OCI-LY7 (cell line): ENCODE measurements at regions not wholly inside any gene's neighbourhood (a gene's known extent, or its start where the extent isn't known, plus 50 kb on each side); places are given as distances from the start of the nearest gene placed in this dataset.

Source experiments
- BruUV-seq: library from RNA; stranded (reverse); fragments of 400-500 nt; replicated peaks from 2 replicates; lab custom pipeline; 2021; lab: Mats Ljungman, UMichigan
- CTCF ChIA-PET: fragments of 300-600 bp; sonication (Branson Sonifier 250); formaldehyde crosslinking; loops from one replicate; lab custom pipeline; 2022; ENCODE audit warnings: antibody characterized with exemption; ENCODE audit not compliant: unreplicated experiment; lab: Charles Lee
- POLR2A ChIA-PET: fragments of 300-600 bp; sonication (Branson Sonifier 250); formaldehyde crosslinking; loops from one replicate; lab custom pipeline; 2022; ENCODE audit warnings: antibody characterized with exemption; lab: Charles Lee
- DNase-seq: peaks from one replicate; pipeline ENCODE4 v3.0.0-alpha.2; 2015; ENCODE audit warnings: low spot score
- H2AFZ ChIP-seq: fragments of 200-600 bp; sonication (generic), shearing (Covaris generic); 2 replicates; pipeline ENCODE4 v1.6.1; 2014; ENCODE audit warnings: mild to moderate bottlenecking, antibody characterized with exemption, low read length, moderate library complexity
- H3K27ac ChIP-seq: fragments of 200-600 bp; sonication (generic); 2 replicates; pipeline ENCODE4 v1.5.1; 2014; ENCODE audit warnings: mixed run types, low read depth, mild to moderate bottlenecking, moderate library complexity, low read length, inconsistent platforms; ENCODE audit not compliant: poor library complexity, severe bottlenecking
- H3K36me3 ChIP-seq: fragments of 200-600 bp; sonication (generic); 2 replicates; pipeline ENCODE4 v1.6.1; 2014; ENCODE audit warnings: mild to moderate bottlenecking, antibody characterized with exemption, low read length, moderate library complexity, mixed read lengths; ENCODE audit not compliant: insufficient read depth
- H3K4me1 ChIP-seq: fragments of 200-600 bp; sonication (generic); 2 replicates; pipeline ENCODE4 v1.5.1; 2014; ENCODE audit warnings: mild to moderate bottlenecking, low read length; ENCODE audit not compliant: insufficient read depth, poor library complexity, severe bottlenecking
- H3K4me2 ChIP-seq: fragments of 200-600 bp; sonication (generic); 2 replicates; pipeline ENCODE4 v1.6.1; 2014; ENCODE audit warnings: mild to moderate bottlenecking, low read length
- H3K4me3 ChIP-seq: fragments of 200-600 bp; sonication (generic); 2 replicates; pipeline ENCODE4 v1.5.1; 2014; ENCODE audit warnings: mild to moderate bottlenecking, low read depth, low read length; ENCODE audit not compliant: poor library complexity, severe bottlenecking
- H3K79me2 ChIP-seq: fragments of 200-600 bp; sonication (generic); 2 replicates; pipeline ENCODE4 v1.6.1; 2016; ENCODE audit warnings: low read depth, mild to moderate bottlenecking, low read length, moderate library complexity, mixed read lengths; ENCODE audit not compliant: insufficient read depth
- H3K9me2 ChIP-seq: fragments of 200-600 bp; sonication (generic); 2 replicates; pipeline ENCODE4 v1.6.1; 2016; ENCODE audit warnings: mild to moderate bottlenecking, low read length, mixed read lengths; ENCODE audit not compliant: insufficient read depth
- H3K9me3 ChIP-seq: fragments of 200-600 bp; sonication (generic); 2 replicates; pipeline ENCODE4 v1.6.1; 2014; ENCODE audit warnings: mild to moderate bottlenecking, mixed run types, low read length, mixed read lengths
- H4K20me1 ChIP-seq: fragments of 200-600 bp; sonication (generic); 2 replicates; pipeline ENCODE4 v1.6.1; 2014; ENCODE audit warnings: mild to moderate bottlenecking, antibody characterized with exemption, low read length, moderate library complexity, mixed read lengths; ENCODE audit not compliant: insufficient read depth
- EZH2phosphoT487 ChIP-seq: fragments of 200-600 bp; sonication (generic); IDR thresholded peaks from 2 replicates; pipeline ENCODE4 v1.6.1; 2018; ENCODE audit warnings: low read depth, borderline replicate concordance, mild to moderate bottlenecking, mixed run types, antibody characterized with exemption, low read length, moderate library complexity, mixed read lengths
- intact Hi-C: fragments of 100-400 bp; cut with micrococcal nuclease; formaldehyde crosslinking; loops from one replicate; pipeline ENCODE4 v1.10.0; 2022; ENCODE audit not compliant: unreplicated experiment
- TF ChIP-seq, protein P1 (sequence below): fragments of 200-600 bp; sonication (generic); conservative IDR thresholded peaks from 2 replicates; pipeline ENCODE4 v1.5.1; 2014; ENCODE audit warnings: mild to moderate bottlenecking, antibody characterized with exemption, low read length, moderate library complexity, mixed read lengths

DNA sequence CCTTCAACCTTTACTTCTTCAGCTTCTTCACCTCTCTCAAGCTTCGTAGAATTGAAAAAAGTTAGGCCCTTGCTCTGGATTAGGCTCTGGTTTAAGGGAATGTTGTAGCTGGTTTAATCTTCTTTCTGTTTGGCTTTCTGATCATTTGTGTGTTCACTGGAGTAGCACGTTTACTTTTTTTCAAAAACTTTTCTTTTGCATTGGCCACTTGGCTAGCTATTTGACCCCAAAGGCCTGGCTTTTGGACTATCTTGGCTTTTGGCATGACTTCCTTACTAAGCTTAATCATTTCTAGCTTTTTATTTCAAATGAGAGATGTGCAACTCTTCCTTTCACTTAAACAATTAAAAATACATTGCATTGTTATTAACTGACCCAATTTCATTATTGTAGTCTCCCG lies 1154.8 kb upstream of the ZEB2 start:
- POLR2A ChIA-PET = interaction anchor here (0.6 kb wide), 1 partner anchor 14 kb away, joined by 3 read pairs; no protein-coding TSS in a partner anchor
- Histone ChIP-seq H3K36me3 (no peaks in the 10 kb centered on the region), H4K20me1 (no peaks in the 10 kb centered on the region), H3K4me1 (no peaks in the 10 kb centered on the region), H3K9me3 (no peaks in the 10 kb centered on the region), H3K4me2 (no peak overlapping the region), H3K9me2 (no peaks in the 10 kb centered on the region; the same call in 1 of the 2 replicates), H3K27ac (no peak overlapping the region), H3K79me2 (no peaks in the 10 kb centered on the region), H3K4me3 (no peak overlapping the region), H2AFZ (no peak overlapping the region)
- intact Hi-C loops = no loop called here
- TF ChIP-seq, protein P1, sequence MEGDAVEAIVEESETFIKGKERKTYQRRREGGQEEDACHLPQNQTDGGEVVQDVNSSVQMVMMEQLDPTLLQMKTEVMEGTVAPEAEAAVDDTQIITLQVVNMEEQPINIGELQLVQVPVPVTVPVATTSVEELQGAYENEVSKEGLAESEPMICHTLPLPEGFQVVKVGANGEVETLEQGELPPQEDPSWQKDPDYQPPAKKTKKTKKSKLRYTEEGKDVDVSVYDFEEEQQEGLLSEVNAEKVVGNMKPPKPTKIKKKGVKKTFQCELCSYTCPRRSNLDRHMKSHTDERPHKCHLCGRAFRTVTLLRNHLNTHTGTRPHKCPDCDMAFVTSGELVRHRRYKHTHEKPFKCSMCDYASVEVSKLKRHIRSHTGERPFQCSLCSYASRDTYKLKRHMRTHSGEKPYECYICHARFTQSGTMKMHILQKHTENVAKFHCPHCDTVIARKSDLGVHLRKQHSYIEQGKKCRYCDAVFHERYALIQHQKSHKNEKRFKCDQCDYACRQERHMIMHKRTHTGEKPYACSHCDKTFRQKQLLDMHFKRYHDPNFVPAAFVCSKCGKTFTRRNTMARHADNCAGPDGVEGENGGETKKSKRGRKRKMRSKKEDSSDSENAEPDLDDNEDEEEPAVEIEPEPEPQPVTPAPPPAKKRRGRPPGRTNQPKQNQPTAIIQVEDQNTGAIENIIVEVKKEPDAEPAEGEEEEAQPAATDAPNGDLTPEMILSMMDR = no peak
- no peak for TF ChIP-seq EZH2phosphoT487
- BruUV-seq = no TSS peak
- DNase-seq = no peak
- CTCF ChIA-PET = no interaction called here

DNA sequence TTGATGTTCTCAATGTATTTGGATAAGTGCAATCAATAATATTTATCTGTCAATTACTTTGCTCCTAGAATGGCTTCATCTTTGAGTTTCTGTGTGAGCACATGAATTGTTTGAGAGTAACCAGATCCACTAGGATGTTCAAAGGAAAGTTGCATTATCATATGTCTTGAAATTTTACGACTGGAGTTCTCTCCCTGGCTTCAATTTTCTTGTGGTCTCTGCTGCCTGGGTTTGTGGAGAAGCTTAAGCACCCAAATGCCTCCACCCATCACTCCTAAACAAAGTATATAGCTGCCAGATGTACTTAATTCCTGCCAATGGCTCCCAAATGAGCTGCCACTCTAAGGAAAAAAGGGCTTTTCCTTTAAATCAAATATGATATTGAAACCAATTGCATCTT lies 1149.4 kb upstream of the ZEB2 start:
- intact Hi-C loops = no loop called here
- H2AFZ ChIP-seq = no peak overlapping the region

DNA sequence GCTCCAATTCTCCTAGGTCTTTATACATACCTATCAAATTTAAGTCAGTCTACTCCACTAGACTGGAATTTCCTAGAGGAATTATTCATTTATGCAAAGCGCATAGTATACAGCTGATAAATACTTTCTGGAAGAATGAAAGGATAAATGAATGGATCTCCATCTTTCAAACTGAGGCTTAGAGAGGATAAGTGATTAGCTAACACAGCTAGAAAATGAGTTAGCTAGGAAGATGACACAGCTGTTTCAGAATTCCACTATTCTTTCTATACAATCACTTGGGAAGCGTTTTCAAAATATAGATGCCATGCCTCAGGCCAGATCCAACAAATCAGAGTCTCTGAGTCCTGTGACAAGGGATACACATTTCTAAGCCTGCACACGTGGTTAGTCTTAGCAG lies 1146.6 kb upstream of the ZEB2 start:
- CTCF ChIA-PET = no interaction called here
- intact Hi-C loops = no loop called here
- H2AFZ ChIP-seq = no peak overlapping the region

More for the DNA sequence above, 1149.4 kb upstream of the ZEB2 start:
- Histone ChIP-seq H3K9me3 (no peaks in the 10 kb centered on the region), H3K79me2 (no peaks in the 10 kb centered on the region), H3K36me3 (no peaks in the 10 kb centered on the region), H3K4me2 (no peak overlapping the region), H4K20me1 (no peaks in the 10 kb centered on the region), H3K4me3 (no peak overlapping the region), H3K27ac (no peak overlapping the region), H3K9me2 (no peaks in the 10 kb centered on the region), H3K4me1 (no peaks in the 10 kb centered on the region)
- TF ChIP-seq, protein P1 = no peak
- no peak for TF ChIP-seq EZH2phosphoT487
- CTCF ChIA-PET = no interaction called here
- no TSS peak for BruUV-seq
- POLR2A ChIA-PET = interaction anchor here (0.6 to 1.4 kb wide), 4 partner anchors 10 to 276 kb away, joined by 3 to 5 read pairs (median 4); no protein-coding TSS in a partner anchor
- no peak for DNase-seq

More for the DNA sequence above, 1146.6 kb upstream of the ZEB2 start:
- no TSS peak for BruUV-seq
- Histone ChIP-seq H3K4me2 (no peak overlapping the region), H3K9me3 (no peaks in the 10 kb centered on the region), H3K9me2 (no peaks in the 10 kb centered on the region), H3K4me1 (no peaks in the 10 kb centered on the region), H3K4me3 (no peak overlapping the region), H3K36me3 (no peaks in the 10 kb centered on the region), H4K20me1 (no peaks in the 10 kb centered on the region), H3K79me2 (no peaks in the 10 kb centered on the region), H3K27ac (no peak overlapping the region)
- POLR2A ChIA-PET = interaction anchor here (0.5 kb wide), 1 partner anchor 1236 kb away, joined by 3 read pairs; no protein-coding TSS in a partner anchor
- TF ChIP-seq, protein P1 = no peak
- DNase-seq = no peak
